WI38 (cell line): ENCODE measurements at regions not wholly inside any gene's neighbourhood (a gene's known extent, or its start where the extent isn't known, plus 50 kb on each side); places are given as distances from the start of the nearest gene placed in this dataset.

ENCODE experiments used
- H3K4me3 ChIP-seq: 2 replicates; pipeline ENCODE4 v1.5.1; 2011; ENCODE audit warnings: low read depth, mild to moderate bottlenecking, control low read depth, low read length
- CTCF ChIP-seq: IDR thresholded peaks from 2 replicates; pipeline ENCODE4 v1.5.1; 2012; ENCODE audit warnings: low read depth, mild to moderate bottlenecking, control low read depth, low read length

DNA sequence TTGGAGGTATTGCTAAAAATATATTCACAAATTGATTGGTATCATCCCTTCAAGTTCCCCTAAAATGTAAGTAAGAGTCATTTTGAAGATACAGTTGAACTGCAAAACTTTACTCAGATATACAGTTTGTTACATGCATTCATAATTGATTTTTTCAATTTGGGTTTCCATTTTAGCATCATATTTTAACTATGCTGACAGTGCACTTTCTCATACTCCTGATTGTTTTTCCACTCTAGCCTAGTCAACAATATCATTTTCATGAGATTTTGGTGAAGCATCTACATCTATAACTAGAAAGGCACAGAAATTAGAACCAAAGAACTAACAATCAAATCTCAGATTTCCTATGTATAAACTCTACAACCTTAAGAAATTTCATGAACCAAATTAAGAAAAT lies 2850.4 kb upstream of the PCDH20 start:
- no peak overlapping the region for H3K4me3 ChIP-seq
- TF ChIP-seq CTCF = no peak

DNA sequence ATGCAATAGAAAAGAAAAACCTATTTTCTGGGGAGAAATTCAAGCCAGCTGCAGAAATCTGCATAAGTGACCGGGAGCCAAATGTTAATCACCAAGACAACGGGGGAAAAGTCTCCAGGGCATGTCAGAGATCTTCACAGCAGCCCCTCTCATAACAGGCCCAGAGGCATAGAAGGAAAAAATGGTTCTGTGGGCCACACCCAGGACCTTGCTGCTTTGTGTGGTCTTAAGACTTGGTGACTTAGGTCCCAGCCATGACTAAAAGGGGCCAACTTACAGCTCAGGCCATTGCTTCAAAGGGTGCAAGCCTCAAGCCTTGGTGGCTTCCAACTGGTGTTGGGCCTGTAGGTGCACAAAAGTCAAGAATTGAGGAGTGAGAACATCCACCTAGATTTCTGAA lies 2847.6 kb upstream of the PCDH20 start:
- H3K4me3 ChIP-seq = no peak overlapping the region
- no peak for TF ChIP-seq CTCF

DNA sequence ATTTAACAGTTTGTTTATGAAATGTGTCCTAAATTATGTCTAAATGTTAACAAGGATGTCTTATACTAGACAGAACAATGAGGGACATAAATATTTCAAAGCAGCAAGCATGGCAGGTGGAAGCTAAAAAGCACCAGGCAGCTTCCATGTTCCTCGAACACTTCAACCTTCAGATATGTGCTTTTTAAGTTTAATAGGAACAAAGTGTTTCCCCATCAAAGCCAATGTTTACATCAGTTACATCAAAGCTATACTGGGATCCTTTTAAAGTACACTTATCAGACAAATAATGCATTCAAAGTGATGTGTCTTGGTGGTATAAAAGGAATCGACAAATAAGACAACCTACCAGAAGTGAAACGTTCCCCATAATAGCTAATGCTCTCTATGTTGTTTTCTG lies 2841.1 kb upstream of the PCDH20 start:
- TF ChIP-seq CTCF = no peak
- no peak overlapping the region for H3K4me3 ChIP-seq

GRCh38 chr13:64255988-64256387 lies 2840.3 kb upstream of the PCDH20 start:
- H3K4me3 ChIP-seq = no peak overlapping the region
- TF ChIP-seq CTCF = no peak

DNA sequence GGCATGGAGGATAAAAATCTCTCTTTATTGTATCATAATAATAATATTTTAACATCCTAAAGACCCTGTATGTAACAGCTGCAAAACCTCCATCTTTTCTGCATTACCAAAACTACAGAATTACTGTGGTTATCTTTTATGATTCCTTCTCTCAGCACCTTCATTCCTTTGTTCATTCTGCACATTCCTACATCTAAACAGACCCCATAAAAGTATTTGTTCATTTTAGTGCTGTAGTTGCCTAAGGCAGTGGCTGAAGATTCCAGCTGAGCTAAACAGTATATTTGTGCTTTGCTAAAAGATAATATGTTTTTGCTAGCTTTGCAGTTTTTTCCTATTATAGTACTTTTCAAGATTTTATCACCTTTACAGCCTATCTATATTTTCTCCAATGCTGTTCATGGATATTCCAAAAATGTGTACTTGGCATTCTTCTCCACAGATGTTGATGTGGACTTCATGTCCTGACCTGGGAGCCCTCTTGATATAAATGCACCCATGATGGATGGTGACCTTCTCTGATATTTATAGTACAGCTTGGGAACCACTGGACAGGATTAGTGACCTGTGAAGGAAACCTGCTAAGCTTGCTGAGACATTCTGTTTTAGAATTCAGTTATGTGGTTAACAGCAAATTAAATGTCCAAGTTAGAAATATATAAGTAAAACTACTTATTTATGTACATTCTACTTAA lies 2832.9 kb upstream of the PCDH20 start:
- TF ChIP-seq CTCF = no peak
- H3K4me3 ChIP-seq = no peak overlapping the region

DNA sequence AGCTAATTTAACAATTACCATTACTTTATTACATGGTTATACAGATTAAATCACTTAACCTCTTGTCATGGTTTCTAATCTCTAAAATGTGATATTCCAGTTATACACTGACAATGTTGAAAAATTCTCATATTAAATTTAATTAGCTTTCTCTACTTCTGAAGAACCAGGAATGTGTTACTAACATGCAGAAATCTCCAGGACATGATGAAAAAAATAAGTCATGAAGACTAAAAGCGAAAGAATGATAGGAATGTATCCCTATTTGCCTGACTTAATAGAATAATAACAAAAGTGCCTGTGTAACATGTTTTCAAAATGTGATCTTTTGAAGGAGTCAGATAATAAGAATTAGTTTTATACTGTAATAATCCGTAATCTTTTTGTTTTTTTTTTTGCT lies 2823.7 kb upstream of the PCDH20 start:
- H3K4me3 ChIP-seq = no peak overlapping the region
- no peak for TF ChIP-seq CTCF

DNA sequence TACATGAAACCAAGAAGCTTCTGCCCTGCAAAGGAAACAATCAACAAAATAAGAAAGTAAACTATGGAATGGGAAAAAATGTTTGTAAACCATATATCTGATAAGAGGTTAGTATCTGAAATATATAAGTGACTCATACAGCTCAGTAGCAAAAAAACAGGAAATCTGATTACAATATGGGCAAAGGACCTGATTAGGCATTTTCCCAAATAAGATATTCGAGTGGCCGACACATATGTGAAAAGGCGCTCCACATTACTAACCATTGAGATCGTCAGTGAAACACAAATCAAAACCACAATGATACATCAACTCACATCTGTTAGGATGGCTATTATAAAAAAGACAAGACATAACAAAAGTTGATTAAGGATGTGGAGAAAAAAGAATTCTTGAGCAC lies 2818.6 kb upstream of the PCDH20 start:
- no peak overlapping the region for H3K4me3 ChIP-seq
- no peak for TF ChIP-seq CTCF
